ENCODE measurements at regions not wholly inside any gene's neighbourhood (a gene's known extent, or its start where the extent isn't known, plus 50 kb on each side); places are given as distances from the start of the nearest gene placed in this dataset.

GRCh38 chr20:48538058-48538825 is 289.6 kb downstream of the PREX1 start:
- H3K9me3 ChIP-seq (ENCODE audit: low read depth, low read length) = no peaks in the 10 kb centered on the region
- no peak for TF ChIP-seq CTCF (IDR thresholded peaks at IDR 0.05; ENCODE audit: extremely low read depth, low read depth, low read length)
- H4K20me1 ChIP-seq (ENCODE audit: insufficient read depth, low read length) = no peaks in the 10 kb centered on the region
- no peaks in the 10 kb centered on the region for H3K36me3 ChIP-seq (ENCODE audit: insufficient read depth, low read length)
- no peak for DNase-seq (ENCODE audit: insufficient read length, low spot score, missing footprints)
- H3K4me2 ChIP-seq (ENCODE audit: insufficient read depth, low read length) = no peak overlapping the region
- no peak overlapping the region for H3K27ac ChIP-seq (ENCODE audit: low read depth, low read length)
- H3K27me3 ChIP-seq (ENCODE audit: insufficient read depth, low read length) = peaks cover 2% of the 10 kb centered on the region
- H3K4me1 ChIP-seq (ENCODE audit: insufficient read depth, low read length) = no peaks in the 10 kb centered on the region
- no peak overlapping the region for H2AFZ ChIP-seq (ENCODE audit: low read length)
- no peak overlapping the region for H3K4me3 ChIP-seq (ENCODE audit: insufficient read depth, low read length)
- no peaks in the 10 kb centered on the region for H3K79me2 ChIP-seq (ENCODE audit: insufficient read depth, low read length)

GRCh38 chr20:48536206-48536605 is 291.6 kb downstream of the PREX1 start:
- Histone ChIP-seq H3K9me3 (ENCODE audit: low read depth, low read length) (no peaks in the 10 kb centered on the region), H3K79me2 (ENCODE audit: insufficient read depth, low read length) (no peaks in the 10 kb centered on the region), H3K36me3 (ENCODE audit: insufficient read depth, low read length) (no peaks in the 10 kb centered on the region), H3K4me3 (ENCODE audit: insufficient read depth, low read length) (no peak overlapping the region), H3K4me1 (ENCODE audit: insufficient read depth, low read length) (no peaks in the 10 kb centered on the region), H3K4me2 (ENCODE audit: insufficient read depth, low read length) (no peak overlapping the region), H3K27ac (ENCODE audit: low read depth, low read length) (no peak overlapping the region), H4K20me1 (ENCODE audit: insufficient read depth, low read length) (no peaks in the 10 kb centered on the region), H2AFZ (ENCODE audit: low read length) (no peak overlapping the region), H3K27me3 (ENCODE audit: insufficient read depth, low read length) (peaks cover 2% of the 10 kb centered on the region)
- no peak for DNase-seq (ENCODE audit: insufficient read length, low spot score, missing footprints)
- TF ChIP-seq CTCF (IDR thresholded peaks at IDR 0.05; ENCODE audit: extremely low read depth, low read depth, low read length) = no peak

- no peak for DNase-seq (ENCODE audit: insufficient read length, low spot score, missing footprints)
- Histone ChIP-seq H3K4me3 (ENCODE audit: insufficient read depth, low read length) (no peak overlapping the region), H3K27ac (ENCODE audit: low read depth, low read length) (no peak overlapping the region), H3K4me1 (ENCODE audit: insufficient read depth, low read length) (no peaks in the 10 kb centered on the region), H3K9me3 (ENCODE audit: low read depth, low read length) (no peaks in the 10 kb centered on the region), H2AFZ (ENCODE audit: low read length) (no peak overlapping the region), H3K27me3 (ENCODE audit: insufficient read depth, low read length) (peaks cover 2% of the 10 kb centered on the region), H4K20me1 (ENCODE audit: insufficient read depth, low read length) (no peaks in the 10 kb centered on the region), H3K4me2 (ENCODE audit: insufficient read depth, low read length) (no peak overlapping the region), H3K79me2 (ENCODE audit: insufficient read depth, low read length) (no peaks in the 10 kb centered on the region), H3K36me3 (ENCODE audit: insufficient read depth, low read length) (no peaks in the 10 kb centered on the region)
- no peak for TF ChIP-seq CTCF (IDR thresholded peaks at IDR 0.05; ENCODE audit: extremely low read depth, low read depth, low read length)
Measured at GRCh38 chr20:48535556-48535955, 292.2 kb downstream of the PREX1 start.

- no peak overlapping the region for H3K4me3 ChIP-seq (ENCODE audit: insufficient read depth, low read length)
- no peaks in the 10 kb centered on the region for H3K27me3 ChIP-seq (ENCODE audit: insufficient read depth, low read length)
- no peak for DNase-seq (ENCODE audit: insufficient read length, low spot score, missing footprints)
- TF ChIP-seq CTCF (IDR thresholded peaks at IDR 0.05; ENCODE audit: extremely low read depth, low read depth, low read length) = no peak
- no peaks in the 10 kb centered on the region for H3K79me2 ChIP-seq (ENCODE audit: insufficient read depth, low read length)
- no peak overlapping the region for H2AFZ ChIP-seq (ENCODE audit: low read length)
- no peaks in the 10 kb centered on the region for H3K36me3 ChIP-seq (ENCODE audit: insufficient read depth, low read length)
- no peaks in the 10 kb centered on the region for H3K4me1 ChIP-seq (ENCODE audit: insufficient read depth, low read length)
- H4K20me1 ChIP-seq (ENCODE audit: insufficient read depth, low read length) = no peaks in the 10 kb centered on the region
- no peak overlapping the region for H3K27ac ChIP-seq (ENCODE audit: low read depth, low read length)
- no peaks in the 10 kb centered on the region for H3K9me3 ChIP-seq (ENCODE audit: low read depth, low read length)
- H3K4me2 ChIP-seq (ENCODE audit: insufficient read depth, low read length) = no peak overlapping the region
Measured at GRCh38 chr20:48532028-48532427, 295.8 kb downstream of the PREX1 start.

All from osteoblast (primary cell).